ENCODE measurements at regions not wholly inside any gene's neighbourhood (a gene's known extent, or its start where the extent isn't known, plus 50 kb on each side); places are given as distances from the start of the nearest gene placed in this dataset.

DNA sequence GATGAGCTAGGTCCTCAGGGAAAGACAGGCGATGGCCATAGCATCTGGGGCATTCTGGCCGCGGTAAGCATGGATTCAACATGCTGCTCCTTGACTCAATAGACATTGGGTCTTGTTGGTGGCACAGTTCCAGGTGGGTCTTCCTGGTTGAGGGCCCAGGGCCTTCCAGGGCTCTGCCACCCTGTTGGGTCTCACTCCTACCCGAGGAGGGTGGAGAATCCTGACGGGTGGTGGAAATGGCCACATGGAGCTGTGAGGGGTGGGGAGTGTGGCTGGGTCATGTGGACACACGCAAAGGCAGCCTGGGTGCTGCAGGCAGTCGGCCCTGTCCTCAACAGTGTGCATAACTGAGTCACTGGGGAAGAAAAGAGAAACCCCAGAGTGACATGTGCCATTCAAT is 148.1 kb downstream of the KIF26A start:
- TF ChIP-seq, protein P1, sequence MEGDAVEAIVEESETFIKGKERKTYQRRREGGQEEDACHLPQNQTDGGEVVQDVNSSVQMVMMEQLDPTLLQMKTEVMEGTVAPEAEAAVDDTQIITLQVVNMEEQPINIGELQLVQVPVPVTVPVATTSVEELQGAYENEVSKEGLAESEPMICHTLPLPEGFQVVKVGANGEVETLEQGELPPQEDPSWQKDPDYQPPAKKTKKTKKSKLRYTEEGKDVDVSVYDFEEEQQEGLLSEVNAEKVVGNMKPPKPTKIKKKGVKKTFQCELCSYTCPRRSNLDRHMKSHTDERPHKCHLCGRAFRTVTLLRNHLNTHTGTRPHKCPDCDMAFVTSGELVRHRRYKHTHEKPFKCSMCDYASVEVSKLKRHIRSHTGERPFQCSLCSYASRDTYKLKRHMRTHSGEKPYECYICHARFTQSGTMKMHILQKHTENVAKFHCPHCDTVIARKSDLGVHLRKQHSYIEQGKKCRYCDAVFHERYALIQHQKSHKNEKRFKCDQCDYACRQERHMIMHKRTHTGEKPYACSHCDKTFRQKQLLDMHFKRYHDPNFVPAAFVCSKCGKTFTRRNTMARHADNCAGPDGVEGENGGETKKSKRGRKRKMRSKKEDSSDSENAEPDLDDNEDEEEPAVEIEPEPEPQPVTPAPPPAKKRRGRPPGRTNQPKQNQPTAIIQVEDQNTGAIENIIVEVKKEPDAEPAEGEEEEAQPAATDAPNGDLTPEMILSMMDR (conservative IDR thresholded peaks at IDR 0.05 in 1 of 2, IDR thresholded peaks at IDR 0.05 in 1 of 2; ENCODE audit: low read depth in 1 of 2, low read length in 2 of 2): no peak
- no peak for TF ChIP-seq EZH2 (IDR thresholded peaks at IDR 0.05; ENCODE audit: low read length, missing control alignments)
